Vagina (tissue), 2 donors: ENCODE measurements at regions not wholly inside any gene's neighbourhood (a gene's known extent, or its start where the extent isn't known, plus 50 kb on each side); places are given as distances from the start of the nearest gene placed in this dataset.

Source experiments
- CTCF ChIP-seq, 3 experiments: fragments of 450-650 bp in 2 of 3; fragments of 200-600 bp in 1 of 3; sonication (generic) in 1 of 3; IDR thresholded peaks; one replicate each; pipeline ENCODE4 v1.5.1; 2017 to 2019; ENCODE audit warnings: antibody characterized with exemption in 3 of 3, mild to moderate bottlenecking in 2 of 3, moderate library complexity in 2 of 3
- POLR2A ChIP-seq, 2 donors: fragments of 450-650 bp; IDR thresholded peaks; one replicate each; pipeline ENCODE4 v1.6.1; 2017; ENCODE audit warnings: antibody characterized with exemption in 2 of 2, mild to moderate bottlenecking in 2 of 2, moderate library complexity in 2 of 2

DNA sequence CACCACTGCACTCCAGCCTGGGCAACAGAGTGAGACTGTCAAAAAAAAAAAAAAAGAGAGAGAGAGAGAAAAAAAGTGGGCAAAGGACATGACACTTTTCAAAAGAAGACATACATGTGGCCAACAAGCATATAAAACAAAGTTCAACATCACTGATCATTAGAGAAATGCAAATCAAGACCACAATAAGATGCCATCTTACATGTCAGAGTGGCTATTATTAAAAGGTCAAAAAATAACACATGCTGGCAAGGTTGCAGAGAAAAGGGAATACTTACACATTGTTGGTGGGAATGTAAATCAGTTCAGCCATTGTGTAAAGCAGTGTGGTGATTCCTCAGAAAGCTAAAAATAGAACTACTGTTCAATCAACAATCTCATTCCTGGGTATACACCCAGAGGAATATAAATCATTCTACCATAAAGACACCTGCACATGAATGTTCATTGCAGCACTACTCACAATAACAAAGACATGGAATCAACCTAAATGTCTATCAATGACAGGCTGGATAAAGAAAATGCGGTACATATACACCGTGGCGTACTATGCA lies 94.9 kb upstream of the TRIM2 start:
- no peak for TF ChIP-seq CTCF (IDR thresholded peaks at IDR 0.05)
- TF ChIP-seq POLR2A (IDR thresholded peaks at IDR 0.05) = no peak
